Effector CD8-positive, alpha-beta T cell (primary cell): ENCODE measurements at regions not wholly inside any gene's neighbourhood (a gene's known extent, or its start where the extent isn't known, plus 50 kb on each side); places are given as distances from the start of the nearest gene placed in this dataset.
"Not testable (repeated sequence)": the region's sequence is repeated elsewhere in the genome, so short reads cannot be mapped to it uniquely, and the experiment has no call there.

Experiments used
- DNase-seq: peaks from one replicate; lab custom pipeline; 2025; lab: John Stamatoyannopoulos, UW

DNA sequence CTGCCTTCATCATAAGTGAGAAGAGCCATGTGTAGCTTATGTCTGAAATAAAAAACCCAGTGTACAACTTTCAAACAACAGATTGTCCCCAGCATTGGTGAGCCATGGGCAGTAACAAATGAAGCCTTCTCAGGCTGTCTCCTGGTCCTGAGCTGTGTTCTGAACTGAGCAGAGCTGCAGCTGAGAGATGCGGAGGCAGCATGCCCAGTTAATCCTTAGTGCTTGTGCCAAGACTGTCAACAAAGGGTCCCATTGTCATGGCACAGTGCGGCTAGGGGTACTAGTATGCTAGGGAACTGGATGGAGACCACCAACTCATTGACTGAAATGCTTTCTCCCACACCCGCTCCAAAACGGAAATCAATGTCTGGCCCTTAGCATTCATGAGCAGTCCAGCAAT lies 154.3 kb downstream of the RMST start:
- no peak for DNase-seq

DNA sequence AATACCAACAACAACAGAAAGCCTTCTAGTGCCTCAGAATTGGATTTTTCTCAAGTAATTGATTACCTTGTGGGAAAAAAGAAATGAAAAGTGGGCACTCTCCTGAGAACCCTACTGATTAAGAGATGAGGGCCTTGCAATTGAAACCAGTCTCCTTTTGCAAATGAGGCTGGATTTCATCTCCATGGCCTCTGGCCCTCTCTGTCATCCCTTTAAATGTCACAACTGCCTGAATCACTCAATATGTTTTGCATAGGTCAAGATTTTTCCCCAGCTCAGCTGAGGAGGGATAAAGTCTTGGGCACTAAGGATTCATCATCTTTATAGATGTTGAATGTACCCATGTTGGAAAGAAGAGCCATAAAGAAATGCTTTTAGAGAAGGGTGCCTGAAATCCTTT lies 166.4 kb downstream of the RMST start:
- DNase-seq, result no peak

DNA sequence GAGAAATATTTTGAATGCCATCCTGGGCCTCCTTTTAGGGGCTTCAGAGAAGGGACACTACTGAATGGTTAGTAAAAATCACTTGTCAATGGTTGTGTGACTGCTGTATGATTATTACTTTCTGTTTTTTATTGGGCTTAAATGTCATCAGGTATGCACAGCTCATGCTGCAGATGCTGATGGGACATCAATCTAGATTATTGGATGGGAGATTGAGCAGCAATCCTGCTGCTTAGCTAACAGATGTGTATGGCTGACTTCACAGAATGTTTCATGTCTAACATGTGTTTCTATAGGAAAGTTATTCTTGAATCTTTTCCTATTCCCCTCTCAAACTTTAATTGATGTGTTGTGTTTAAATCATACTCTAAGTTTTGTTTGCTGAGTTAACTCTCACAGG lies 166.8 kb downstream of the RMST start:
- no peak for DNase-seq

DNA sequence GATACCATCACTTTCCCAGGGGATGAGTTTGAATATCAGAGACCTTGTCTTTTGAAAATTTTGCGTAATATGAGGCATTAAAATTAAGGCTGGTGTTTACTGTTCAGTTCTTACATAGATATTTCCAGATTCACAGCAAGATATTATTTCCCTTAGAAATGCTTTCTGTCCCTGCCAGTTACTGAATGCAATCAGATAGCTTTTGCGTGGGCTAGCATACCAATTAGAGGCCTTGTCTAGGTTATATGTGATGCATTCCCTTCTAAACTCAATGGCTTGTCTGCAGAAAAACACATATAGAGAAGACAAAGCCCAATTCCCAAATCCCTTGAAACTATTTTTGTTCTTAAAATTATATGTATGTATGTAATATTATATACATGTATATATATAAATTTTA lies 167.8 kb downstream of the RMST start:
- no peak for DNase-seq

DNA sequence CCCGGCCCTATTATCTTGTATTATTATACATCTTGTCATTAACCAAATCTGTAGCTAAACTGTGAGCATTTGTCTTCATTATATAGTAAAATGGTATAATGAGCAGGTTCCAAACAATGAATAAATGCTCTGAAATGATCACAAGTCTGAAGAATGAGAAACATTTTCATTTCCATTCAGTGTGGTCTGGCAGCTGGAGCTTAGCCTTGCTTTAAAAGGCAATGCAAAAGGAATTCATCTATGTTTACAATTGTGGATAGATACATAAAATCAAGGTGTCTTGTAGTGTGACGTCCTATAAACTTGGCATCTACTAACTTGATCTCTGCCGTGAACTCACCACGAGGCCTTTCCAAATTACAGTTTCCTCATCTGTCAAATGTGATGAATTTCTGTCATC lies 168.3 kb downstream of the RMST start:
- no peak for DNase-seq

DNA sequence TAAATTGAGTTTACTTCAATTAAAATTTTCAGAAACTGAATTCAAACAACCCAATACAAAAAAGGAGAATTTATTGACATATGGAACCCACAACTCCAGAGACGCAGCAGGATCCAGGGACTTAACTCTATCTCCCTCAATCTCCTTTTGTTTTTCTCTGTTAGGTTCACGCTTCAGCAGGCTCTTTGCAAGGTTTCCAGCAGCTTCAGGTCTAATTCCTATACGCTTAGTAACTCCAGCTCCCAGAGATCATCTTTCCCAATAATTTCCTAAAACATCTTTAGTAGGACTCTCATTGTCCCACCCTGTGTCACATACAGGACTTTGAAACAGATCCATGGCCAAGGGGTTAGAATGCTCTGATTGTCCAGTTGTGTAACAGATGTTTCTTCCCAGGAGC lies 175.2 kb downstream of the RMST start:
- DNase-seq, result no peak

DNA sequence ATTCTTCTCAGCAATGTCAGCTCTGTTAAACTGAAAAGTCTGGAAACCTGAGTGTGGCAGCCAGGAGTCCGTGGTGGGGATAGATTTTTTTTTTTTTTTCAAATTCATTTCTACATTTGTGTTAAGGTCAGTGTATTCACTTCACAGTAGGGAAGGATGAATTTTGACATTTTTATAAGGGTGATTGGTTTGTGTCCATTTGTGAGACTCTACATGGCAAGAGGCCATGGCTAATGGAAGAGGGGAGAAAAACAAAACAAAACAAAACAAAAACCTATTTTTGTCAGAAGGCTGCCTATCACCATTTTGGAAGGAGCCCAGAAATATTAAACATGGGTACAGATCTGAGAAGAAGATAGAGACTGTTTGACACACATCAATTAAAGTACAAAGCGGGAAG lies 176.1 kb downstream of the RMST start:
- no peak for DNase-seq

DNA sequence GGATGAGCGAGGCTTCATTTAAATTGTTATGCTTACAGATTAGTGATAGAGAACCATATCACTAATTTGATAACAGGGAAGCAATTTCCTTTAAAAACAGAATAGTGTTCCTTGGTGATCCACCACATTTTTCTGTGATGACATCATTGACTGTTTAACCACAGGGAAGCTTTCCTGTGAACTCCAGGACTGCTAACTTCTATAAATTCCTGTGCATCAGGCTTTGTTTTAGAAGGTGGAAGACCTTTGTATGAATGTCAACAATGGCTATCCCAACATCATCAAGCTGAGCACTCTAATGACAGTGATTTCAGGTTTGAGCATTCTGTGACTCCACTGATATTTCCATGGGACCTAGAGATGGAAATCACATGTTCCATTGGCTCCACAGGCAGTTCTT lies 177.1 kb downstream of the RMST start:
- no peak for DNase-seq

DNA sequence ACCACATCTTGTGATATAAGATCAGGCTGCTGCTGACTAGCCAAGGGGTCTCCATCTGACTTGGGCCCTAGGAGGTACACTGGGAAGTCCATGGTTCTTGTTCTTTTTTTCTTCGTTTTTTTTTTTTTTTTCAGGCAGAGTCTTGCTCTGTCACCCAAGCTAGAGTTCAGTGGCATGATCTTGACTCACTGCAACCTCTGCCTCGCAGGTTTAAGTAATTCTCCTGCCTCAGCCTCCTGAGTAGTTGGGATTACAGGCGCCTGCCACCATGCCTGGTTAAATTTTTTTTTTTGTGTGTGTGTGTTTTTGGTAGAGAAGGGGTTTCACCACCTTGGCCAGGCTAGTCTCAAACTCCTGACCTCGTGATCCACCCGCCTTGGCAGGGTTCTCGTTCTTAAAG lies 178.2 kb downstream of the RMST start:
- DNase-seq, result no peak

DNA sequence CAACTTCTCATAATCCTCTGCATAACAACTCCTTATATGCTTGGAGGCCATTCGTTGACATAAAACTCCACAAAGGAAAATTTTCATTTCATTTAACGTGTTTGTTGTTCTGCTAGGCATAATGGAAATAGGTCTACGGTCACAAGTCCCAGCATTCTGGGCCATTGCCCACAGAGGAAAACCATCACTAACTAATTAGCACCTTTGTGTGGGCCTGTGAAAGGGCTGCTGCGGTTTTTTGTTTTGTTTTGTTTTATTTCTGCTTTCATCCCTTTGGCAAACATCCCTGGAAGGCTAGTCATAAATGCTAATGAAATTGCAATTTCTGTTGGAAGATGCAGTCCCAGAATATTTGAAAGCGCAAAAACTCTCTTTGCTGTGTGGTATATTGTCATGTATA lies 180.3 kb downstream of the RMST start:
- DNase-seq, result no peak

DNA sequence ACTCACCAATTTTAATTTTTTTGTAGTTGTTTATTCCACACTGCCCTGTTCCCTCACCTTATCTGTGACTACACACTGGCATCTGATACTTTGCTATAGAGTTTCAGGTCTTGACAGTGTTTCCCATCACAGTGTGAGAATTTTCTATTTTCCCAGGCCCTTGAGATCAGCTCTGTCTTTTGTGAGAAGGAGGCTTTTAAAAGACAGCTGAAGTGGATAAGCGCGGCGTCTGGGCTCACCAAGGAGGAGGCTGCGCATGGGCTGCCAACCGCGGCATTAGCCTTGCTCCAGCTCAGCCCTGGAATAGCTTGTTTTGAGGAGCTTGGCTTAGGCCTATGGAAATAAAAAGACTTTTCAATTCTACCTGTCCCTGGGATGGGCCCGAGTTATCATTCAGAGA lies 181.3 kb downstream of the RMST start:
- no peak for DNase-seq

DNA sequence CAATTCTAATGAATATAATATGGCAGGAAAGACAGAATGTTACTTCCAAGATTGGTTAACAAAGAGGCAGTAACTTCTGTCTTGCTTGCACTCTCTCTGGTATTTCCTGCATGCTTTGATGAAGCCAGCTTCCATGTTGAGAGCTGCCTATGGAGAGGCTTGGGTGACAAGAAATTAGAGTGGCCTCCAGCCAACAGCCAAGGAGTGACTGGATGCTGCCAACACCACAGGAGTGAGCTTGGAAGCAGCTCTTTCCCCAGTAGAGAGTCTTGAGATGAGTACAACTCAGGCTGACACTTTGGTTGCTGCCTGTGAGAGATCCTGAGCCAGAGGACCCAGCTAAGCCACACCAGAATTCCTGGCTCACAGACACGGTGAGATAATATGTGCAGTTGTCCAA lies 183.1 kb downstream of the RMST start:
- DNase-seq, result no peak

DNA sequence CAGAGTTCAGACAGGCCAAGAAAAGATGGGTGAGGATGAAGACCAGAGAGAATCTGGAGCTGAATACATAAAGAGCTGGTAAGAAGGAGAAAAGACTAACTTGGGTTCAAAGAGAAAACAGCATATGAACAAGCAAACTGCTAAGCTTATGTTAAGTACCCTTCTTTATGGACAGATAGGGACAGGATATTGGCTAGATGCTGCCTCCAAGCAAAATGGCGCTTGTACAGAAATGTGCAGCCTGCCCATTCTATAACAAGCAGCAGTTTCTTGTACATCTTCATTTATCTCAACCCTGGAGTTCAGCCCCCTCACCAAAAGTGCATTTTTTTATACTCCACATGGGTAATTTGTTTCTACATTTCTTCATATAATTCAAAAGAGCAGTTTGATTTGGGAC lies 184.5 kb downstream of the RMST start:
- DNase-seq, result no peak

DNA sequence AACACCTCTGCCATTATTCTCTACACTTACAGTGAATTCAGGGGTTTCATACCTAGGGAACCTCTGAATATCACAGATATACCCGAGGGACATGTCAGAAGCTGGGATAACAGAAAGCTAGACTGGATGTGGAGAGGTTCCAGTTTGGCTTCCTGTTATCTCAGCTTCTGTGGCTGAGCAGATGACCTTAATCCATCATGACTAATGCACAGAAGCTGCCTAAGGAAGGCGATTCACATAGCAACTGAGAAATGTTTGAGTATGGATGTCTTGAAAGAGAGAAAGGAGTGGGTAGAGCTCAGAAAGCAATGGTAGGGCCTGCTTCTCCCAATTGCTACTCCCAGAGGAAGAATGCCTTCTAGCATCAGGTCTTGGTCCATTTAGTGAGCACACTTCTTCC lies 187.6 kb downstream of the RMST start:
- DNase-seq, result no peak

DNA sequence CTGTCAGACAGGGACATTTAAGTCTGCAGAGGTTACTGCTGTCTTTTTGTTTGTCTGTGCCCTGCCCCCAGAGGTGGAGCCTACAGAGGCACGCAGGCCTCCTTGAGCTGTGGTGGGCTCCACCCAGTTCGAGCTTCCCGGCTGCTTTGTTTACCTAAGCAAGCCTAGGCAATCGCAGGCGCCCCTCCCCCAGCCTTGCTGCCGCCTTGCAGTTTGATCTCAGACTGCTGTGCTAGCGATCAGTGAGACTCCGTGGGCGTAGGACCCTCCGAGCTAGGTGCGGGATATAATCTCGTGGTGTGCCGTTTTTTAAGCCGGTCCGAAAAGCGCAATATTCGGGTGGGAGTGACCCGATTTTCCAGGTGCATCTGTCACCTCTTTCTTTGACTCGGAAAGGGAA lies 193.9 kb downstream of the RMST start:
- DNase-seq, result not testable (repeated sequence)

DNA sequence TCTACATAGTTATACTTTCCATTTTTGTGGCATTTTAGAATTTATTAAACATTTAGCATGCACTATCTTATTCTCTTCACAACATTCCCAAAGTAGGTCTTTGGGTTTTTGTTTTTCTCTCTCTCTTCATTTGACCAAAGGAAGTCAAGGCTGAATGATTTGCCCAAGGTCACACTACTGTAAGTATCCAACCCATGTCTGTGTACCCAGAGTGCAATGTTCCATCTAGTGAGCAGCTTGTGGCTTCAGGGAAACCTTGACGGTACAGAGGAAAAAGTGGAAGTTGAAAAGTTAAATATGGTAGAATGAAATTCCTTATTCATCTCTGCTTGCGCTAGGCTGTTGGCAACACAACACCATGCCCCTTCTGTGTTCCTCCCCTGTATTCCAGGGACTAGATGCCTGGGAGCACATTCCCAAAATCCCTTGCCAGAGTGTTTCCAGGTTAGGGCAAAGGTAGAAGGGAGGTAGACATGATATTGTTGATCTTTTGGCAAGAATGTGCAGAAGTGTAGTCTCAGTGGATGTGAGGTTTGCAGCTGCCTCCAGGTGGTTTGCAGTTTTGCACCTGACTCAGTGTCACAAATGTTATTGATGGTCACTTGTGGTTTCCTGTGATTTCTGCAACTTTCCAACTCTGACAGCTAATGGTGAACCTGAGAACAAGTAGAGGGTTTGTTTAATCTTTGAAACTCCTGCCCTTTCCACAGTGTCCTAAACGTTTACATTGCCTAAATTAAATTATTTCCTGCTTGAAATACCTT lies 196.7 kb downstream of the RMST start:
- DNase-seq, result no peak

DNA sequence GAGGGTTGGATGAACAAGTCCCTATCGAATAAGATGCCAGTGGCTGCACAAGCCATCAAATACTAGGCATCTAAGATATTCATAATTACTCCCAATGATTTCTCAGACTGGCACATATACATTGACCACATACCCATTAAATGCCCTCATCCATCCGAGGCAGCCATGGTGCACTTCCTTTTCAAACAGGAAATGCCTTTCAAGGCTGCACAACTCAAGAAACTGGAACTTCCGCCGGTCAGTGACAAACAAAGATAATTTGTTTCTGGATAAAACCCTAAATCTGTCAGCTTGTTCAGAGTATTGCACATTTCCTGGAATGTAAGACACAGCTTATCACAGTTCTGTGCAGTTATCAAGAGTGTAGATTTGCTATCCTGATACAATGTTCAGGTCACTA lies 203.7 kb downstream of the RMST start:
- DNase-seq, result no peak

DNA sequence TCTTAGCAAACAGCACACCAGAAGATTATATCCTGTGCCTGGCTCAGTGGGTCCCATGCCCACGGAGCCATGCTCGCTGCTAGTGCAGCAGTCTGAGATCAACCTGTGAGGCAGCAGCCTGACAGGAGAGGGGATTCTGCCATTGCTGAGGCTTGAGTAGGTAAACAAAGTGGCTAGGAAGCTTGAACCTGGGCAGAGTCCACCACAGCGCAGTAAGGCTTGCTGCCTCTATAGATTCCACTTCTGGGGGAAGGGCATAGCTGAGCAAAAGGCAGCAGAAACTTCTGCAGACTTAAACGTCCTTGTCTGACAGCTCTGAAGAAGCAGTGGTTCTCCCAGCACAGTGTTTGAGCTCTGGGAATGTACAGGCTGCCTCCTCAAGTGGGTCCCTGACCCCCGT lies 210.3 kb downstream of the RMST start:
- no peak for DNase-seq

DNA sequence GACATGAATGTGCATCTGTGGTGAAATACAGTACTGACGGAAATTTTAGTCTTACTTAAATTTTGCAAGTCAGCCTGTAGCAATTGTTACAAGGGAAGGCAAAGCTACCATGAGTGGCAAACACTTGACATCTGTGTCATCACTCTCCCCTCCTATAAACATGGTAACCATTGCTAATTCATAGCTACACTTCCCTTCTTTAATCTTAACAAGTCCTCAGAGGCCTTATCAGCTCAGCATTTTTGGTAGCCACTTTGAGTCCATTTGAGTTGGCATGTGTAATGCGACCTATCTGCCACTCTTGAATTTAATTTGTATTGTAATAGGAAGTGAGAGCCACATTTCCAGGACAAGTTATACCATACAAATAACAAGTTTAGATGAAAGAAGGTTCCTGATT lies 218.1 kb downstream of the RMST start:
- DNase-seq, result no peak

DNA sequence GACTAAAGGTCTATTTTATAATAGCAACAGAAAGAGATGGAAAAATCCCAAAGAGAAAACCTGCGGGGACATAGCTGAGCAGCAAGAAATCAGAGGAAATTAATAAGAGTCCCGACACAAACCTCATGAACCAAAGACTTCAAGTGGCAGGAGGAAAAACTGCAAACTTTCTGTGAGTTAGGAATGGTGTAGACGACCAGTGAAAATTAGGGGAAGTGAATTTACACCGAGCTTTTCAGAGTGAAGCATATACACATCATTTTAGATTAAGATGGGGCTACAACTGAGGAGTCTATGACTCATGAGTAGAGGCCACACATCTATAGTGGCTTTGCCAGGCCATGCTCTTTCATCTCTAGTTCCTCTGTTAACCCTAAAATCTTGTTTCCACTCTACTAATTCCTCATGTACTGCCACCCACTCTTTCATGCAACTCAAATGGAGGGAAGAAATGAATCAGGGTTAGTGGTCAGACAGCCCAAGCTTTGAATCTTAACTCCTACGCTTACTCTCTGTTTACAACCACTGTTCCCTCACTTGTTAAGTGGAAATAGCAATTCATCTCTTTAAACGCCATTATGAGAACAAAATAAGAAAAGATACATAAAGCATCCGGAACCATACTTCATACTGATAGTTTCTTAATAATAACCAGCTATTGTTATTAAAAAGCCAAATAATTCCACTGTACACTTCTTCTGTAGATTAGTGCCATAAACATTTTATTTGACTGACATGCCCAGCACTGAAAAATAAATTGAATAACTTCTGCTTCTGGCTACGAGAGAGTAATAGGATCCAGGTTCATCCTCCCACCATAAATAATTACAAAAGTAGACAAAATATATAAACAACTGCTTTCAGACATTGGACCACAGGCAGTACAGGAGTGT lies 219.3 kb downstream of the RMST start:
- DNase-seq, result no peak

DNA sequence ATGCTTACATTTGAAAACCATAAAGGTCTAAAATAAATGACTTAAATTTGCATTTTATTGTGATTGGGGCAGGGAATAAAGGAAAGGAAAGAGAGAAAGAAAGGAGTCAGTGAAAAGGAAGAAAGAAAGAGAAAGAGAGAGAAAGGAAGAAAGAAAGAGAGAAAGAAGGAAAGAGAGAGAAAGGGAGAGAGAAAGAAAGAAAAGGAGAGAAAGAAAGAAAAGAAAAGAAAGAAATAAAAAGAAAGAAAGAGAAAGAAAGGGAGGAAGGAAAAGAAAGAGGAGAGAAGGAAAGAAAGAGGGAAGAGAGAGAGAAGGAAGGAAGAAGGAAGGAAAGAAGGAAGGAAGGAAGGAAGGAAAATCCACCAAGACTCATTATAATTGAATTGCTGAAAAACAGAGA lies 222.8 kb downstream of the RMST start:
- DNase-seq, result no peak

DNA sequence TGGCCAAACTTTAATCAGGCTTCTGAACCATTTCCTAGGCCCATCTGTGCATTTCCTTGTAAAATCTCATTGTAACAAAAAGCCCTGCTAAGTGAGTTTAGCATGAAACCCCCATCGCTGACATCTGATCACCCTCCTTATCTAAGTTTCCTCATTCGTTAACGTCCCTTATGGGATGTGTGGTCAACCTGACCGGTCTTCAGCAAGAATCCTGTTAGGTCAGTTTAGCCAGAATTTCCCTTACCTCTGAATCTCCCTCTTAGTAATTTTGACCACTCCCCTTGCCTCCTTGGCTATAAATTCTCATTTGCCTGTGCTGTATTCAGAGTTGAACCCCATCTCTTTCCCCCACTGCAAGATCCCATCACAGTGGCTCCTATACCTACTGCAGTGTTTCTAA lies 239.3 kb downstream of the RMST start:
- DNase-seq, result no peak

DNA sequence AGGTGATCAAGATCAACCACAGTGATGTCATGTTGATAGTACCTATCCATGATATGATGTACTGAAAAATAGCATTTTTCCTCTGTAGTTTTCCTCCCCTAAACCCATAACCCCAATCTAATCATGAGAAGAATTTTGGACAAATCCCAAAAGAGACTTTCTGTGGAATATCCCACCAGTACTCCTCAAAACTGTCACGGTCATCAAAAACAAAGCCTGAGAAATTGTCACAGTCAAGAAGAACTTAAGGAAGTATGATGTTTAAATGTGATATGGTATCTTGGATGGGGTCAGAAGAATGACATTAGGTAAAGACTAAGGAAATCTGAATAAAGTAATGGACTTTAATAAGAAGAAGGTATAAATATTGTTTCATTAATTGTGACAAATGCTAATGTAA lies 248.8 kb downstream of the RMST start:
- no peak for DNase-seq

DNA sequence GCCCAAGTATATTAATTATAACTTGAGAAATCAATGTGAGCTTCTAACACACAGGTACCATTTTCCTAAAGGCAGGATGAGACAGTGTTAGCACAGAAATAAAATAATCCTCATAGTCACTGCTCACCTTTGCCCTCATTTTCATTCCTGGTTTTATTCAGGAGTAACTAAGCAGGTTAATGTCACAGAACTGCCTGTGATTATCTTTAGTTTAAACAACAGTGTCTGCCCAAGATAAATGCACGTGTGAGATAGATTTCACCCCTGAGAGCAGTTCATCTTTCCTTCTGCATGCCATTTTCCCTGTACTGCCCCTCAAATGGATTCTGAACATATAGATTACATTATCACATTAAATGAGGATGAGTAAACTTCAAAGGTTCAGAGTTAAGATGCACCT lies 250.7 kb downstream of the RMST start:
- no peak for DNase-seq
